GM19467 (cell line): ENCODE measurements at regions not wholly inside any gene's neighbourhood (a gene's known extent, or its start where the extent isn't known, plus 50 kb on each side); places are given as distances from the start of the nearest gene placed in this dataset.

ENCODE experiments used
- ATAC-seq: cut with Tn5 transposase; IDR thresholded peaks from one replicate; pipeline ENCODE4 v1.9.1; 2021; ENCODE audit warnings: mild to moderate bottlenecking, moderate library complexity; ENCODE audit not compliant: unreplicated experiment

DNA sequence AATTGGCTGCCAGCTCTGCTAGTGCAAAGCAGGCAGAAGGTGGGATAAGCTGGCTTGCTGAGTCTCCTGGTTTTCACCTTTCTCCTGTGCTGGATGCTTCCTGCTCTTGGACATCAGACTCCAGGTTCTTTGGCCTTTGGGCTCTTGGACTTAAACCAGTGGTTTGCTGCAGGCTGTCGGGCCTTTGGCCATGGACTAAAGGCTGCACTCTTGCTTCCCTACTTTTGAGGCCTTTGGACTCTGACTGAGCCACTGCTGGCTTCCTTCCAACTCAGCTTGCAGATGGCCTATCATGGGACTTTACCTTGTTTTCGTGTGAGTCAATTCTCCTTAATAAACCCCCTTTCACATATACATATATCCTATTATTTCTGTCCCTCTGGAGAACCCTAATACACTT, 1293.9 kb upstream of the CDH6 start:
- ATAC-seq, result no peak

DNA sequence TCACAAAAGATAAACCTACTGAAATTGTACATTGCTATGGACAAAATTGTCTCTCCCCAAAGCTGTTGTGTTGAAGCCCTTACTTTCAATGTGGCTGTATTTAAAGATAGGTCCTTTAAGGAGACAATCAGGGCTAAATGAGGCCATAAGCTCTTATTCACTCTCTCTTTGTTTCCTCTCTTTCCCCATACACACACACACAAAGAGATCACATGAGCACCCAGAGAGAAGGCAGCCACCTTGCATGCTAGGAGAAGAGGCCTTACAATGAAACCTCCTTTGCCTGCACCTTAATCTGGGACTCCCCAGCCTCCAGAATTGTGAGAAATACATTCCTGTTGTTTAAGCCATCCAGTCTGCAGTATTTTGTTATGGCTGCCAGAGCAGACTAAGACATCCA, 1295.6 kb upstream of the CDH6 start:
- ATAC-seq, result no peak

DNA sequence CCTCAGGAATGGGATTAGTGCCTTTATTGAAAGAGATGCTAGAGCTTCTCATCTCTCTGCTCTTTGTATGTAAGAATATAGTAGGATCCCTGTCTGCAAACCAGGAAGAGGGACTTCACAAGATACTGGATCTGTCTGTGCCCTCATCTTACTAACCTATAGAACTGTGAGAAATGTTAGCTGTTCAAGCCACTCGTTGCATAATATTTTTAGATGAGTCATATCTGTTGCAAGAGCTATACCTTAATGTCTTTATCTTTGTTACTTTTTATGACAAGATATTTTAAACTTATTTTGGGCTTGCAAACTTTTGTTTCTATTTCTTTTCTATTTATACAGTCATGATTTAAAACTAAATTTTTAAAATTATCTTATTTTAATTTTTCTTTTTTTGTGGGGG, 1296.8 kb upstream of the CDH6 start:
- no peak for ATAC-seq

DNA sequence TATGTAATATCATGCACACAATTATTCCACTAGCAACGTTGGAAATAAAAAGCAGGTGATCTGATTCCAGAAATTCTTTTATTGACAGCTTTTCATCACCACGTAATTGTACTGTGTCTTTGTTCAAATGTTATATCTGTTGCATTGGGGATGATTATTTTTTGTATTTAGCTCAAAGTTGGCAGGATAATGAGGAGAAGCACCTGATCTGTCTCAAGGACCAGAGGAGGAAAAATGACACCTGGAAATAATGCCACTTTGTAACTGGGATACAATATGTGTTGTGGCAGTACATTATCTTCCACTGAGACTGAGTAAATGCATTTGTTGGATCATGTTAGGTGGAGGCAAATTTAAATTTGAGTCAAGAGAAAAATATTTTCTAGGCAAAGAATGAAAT, 1298.8 kb upstream of the CDH6 start:
- no peak for ATAC-seq

DNA sequence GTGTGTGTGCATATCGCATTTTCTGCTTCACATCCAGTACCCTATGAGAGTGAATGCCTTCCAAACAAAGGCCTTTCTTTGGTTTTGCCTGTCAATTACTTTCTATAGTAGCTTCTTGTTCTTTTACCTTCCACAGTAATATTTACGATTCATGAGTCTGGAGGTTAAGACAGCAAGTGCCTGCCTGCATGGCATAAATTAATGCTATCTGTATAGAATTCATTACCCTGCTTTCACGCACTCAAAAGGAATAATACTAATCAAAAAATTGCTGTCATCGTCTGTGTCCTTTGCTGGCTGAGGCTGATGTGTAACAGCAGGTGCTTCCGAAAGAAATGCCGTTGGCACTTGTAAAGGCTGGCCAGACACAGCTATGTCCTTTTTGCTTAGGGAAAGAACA, 1304.4 kb upstream of the CDH6 start:
- ATAC-seq, result no peak

DNA sequence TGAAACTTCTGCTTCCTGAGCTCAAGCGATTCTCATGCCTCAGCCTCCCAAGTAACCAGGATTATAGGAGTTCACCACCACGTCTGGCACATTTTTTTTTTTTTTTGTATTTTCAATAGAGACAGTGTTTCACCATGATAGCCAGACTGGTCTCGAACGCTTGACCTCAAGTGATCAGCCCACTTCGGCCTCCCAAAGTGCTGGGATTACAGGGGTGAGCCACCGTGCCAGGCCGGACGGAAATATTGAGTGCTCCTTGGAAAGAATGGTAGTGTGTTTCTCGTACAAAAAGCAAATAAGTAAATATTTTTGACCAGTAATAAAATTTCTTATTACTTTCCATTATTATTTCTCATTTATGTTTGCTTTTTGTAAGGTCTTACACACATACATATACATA, 1307.9 kb upstream of the CDH6 start:
- no peak for ATAC-seq

DNA sequence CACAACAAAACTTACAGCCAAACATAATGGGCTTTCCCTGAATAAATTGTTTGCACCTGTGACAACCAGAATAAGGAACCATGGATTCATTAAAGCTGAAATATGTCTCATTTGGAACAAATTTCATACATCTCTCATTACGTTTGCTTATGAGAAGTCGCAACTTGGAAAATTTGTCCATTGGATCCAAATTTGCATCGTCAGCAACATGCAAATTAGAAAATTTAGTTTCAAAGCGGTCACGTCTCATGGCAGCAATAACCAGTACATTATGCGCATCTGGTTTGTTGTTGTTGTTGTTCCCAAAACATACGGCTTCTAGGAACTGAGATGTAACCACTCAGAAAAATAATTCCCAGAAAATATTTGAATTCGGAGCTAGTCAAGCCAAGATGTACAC, 1311.5 kb upstream of the CDH6 start:
- ATAC-seq, result no peak

DNA sequence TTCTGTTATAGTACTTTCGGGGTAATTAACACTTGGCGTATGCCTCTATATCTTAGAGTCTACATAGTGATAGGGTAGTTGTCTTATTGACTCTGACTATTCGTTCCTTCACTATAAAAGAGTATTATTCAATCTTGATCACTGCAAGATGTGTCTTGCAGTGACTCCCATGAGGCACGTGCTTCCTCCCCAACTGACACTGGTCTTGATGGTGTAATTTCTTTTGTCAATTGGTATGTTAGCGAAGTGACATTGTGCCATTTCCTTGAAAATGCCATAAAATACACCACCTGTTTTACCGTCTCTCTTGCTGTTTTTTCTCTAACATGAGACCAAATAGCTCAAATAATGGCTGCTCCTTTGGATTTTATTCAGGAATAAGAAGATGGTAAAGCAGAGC, 1314.1 kb upstream of the CDH6 start:
- ATAC-seq, result no peak

DNA sequence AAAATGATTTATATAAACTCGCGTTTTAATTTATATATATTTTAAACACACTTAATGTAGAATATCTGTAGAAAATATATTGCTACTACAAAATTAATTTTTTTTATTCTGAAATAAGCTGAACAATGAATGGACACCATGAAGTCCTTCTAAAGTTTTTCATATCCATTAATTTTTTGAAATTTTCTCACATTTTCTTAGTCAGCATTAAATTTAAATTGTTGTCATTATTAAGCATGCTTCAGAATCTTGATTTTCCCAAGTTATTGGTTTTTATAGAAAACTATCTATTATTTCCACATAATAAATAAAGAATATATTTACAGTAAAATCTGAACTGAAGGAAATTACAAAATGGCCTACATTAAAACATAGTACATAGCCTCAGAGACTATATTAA, 1314.9 kb upstream of the CDH6 start:
- ATAC-seq, result no peak

DNA sequence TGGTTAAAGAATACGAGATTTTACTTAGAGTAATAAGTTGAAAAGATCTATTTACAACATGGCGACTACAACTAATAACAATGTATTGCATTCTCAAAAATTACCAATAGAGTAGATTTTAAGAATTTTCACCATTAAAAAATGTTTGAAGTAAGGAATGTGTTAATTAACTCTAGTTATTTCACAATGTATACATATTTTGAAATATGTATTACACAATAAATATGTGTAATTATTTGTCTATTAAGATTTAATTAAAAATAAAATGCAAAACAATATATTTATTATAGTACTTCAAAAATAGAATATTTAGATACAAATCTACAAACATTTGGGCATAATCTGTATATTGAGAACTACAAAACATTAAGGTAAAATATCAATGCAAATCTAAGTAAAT, 1326.3 kb upstream of the CDH6 start:
- ATAC-seq, result no peak

DNA sequence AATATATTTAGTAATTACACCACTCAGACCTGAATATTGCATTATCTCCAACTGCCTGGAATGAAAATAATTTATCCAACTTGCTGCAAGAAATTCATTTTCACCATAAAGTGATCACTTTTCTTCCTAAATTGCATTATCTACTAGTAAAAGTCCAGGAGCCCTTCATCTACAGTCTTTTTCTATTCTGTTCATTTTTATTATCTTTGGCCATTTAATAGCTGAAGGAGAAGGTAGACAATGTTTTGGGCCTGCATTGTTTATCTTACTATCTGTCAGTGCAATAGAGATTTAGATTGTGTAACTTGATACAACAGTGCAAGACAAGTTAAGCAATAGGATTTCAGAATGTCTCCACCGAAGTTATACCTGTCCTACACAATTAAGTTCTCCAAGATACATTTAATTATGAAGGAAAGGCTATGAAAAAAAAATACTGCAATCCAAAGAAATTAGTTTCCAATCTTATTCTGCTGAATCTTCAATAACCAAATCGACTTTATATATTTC, 1339.7 kb upstream of the CDH6 start:
- no peak for ATAC-seq

DNA sequence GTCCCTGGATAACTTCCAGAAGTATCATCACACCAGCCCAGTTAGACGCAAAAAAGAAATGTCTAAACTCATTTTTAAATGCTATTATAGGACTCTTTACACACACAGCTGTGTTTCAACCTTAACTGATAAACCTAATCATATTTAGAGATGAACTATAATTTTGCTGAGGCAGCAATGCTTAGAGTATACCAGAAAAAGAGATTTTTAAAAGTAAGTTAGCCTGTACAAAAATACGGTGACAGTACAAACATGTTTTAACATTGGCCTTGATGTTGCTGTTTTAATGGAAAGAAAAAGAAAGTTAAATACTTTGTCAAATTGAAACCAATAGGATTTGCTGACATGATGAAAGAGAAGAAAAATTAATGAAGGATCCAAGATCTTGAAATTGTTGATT, 1341.2 kb upstream of the CDH6 start:
- no peak for ATAC-seq

DNA sequence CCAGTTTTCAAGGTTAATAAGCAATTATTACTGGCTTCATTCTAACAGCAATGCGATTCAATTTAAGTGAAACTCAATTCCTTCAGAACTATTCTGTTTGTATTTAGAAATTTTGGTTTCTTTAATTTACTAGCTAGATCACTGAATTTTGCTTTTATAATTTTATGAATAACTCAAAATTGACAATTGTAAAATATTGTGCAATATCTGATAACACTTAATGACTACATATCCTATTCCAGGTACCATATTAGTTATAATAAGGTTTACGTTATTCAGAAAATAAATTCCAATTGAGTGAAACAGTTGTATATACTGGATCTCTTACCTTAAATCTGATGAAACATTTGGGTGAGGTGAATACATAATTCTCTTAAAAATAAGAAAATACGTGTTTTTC, 1348.3 kb upstream of the CDH6 start:
- no peak for ATAC-seq

DNA sequence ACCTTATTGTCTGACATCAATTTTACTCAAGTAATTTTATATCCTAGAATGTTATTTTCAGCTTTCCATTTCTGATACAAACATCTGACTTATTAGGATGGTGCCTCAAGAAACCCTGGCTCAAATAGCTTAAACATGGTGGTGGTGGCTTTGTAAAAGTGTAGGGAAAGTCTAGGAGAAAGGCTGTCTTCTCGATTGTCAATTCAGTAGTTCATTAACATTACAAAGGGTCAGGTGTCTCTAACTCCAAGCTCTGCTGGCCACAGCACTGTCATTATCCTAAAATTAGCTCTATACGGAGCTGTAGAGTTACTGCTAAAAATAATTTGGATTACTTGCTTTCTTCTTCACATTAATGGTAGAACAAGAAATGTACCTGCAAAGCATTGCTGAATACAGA, 1360.1 kb upstream of the CDH6 start:
- ATAC-seq, result no peak

DNA sequence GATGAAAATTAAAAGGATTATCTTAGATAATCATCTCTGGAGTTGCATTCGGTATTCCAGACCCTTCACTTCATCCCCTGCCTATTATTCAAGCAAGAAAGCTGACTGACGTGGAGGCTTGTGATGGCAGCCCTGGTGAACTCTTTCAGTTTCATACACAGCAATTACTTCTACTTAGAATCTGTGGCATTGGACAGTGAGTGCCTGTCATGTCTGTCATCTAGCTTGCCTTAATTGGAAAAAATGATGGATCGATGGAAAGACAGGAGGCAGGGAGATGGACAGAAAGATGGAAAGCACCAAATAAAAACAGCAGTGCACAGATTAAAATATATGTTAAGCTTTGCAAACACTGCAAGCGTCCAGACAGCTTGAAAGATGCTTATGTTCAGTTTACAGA, 1371.0 kb upstream of the CDH6 start:
- ATAC-seq, result no peak

DNA sequence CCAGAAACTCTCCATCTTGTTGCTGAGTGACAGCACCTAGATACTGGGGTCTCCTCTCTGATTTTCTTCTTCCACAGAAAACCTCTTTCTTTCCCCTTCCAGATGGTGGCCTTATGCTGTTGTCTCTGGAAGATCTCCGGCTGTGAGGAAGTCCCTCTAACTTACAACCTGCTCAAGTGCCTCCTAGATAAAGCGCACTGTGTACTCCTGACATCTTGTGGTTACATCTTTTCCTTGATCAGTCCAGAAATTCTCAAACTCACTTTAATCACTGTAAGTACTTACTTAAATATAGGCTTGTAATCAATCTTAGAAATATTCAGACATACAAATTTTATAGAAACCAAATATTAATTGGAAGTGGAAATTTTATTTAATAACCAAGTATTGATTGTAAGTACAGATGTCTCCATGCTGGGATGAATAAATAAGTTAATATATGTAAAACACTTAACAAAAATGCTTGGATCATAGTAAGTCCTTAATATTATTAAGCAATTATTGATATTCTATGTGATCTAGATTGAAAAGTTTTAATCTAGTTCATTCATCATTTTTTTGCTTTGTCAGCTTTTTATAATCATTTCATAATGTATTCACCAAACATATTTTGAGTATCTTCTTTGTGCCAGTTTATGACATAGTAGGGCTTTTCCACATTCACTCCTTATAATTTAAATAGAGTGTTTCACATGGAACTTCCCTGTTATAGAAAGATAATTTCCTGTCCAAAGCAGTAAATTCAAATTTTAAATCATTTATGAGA, 1381.4 kb upstream of the CDH6 start:
- ATAC-seq, result no peak

DNA sequence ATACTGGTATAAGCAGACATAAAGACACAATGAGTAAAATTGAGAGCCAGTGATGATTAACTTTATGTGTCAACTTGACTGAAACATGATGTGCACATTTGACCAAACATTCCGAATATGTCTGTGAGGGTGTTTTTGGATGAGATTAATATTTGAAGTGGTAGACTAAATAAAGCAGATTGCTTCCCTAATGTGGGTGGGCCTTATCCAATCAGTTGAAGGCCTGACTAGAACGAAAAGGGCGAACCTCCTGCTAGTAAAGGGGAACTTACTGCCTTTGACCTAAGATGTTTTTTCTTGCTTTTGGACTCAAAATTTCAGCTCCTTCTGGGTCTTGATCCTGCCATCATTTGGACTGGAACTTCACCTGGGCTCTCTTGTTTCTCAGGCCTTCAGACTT, 1387.7 kb upstream of the CDH6 start:
- ATAC-seq, result no peak

DNA sequence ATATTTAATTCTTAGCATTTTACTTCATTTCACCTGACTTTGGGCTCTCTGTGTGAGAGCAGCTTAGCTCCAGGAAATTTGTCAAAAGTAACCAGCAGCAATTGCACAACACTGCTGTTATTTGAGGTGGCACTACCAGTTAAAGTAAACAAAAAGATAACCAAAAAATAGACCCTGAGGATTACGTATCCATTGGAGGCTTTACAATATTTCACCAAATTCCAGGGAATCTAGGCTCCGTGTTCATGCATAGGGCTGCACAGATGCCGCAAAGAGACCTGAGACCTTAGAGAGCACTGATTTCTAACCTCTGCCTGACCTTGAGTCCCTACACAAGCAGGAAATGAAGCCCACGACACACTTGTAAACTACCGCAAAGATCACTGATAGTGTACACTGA, 1392.7 kb upstream of the CDH6 start:
- ATAC-seq, result no peak

DNA sequence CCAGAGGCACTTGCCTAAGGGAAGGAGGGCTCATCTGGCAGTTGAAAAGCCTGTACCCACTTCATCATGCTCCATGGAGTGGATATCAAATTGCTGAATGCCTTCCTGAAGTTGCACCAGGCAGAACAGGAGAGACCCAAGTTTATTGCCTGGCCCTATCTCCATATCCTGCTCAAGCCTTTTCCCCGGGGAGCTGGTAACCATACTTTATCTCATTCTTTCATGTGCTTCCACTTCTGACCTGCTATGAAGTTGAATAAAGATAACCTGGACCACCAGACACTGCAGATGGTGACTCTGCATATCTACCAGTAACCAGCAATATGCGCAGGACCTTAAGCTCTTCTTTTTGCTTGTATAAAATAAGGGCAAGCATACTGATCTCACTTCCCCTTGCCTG, 1397.5 kb upstream of the CDH6 start:
- no peak for ATAC-seq

DNA sequence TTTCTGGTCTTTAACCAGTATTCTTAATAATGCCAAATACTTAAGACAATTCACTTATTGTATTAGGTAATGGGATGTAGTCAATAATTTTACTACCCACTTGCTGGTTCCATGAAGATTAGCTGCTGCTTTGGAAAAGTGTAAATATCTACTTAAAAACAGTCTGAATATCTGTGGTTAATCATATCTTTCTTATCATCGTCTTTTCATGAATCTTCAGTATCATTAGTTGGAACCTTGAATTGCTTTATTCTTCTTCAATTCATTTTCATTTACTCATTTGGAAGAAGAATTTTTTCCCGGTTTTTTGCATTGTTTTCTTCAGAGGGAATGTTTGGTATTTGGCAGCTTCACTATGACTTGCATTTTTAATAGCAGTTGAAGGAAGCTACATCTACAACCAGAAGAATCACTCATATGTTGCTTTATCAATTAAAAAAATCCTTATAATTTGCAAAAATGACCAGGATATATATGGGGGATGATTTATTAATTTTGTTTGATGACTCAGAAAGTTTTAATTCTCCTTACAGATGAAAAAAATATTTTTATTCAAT, 1398.3 kb upstream of the CDH6 start:
- no peak for ATAC-seq

DNA sequence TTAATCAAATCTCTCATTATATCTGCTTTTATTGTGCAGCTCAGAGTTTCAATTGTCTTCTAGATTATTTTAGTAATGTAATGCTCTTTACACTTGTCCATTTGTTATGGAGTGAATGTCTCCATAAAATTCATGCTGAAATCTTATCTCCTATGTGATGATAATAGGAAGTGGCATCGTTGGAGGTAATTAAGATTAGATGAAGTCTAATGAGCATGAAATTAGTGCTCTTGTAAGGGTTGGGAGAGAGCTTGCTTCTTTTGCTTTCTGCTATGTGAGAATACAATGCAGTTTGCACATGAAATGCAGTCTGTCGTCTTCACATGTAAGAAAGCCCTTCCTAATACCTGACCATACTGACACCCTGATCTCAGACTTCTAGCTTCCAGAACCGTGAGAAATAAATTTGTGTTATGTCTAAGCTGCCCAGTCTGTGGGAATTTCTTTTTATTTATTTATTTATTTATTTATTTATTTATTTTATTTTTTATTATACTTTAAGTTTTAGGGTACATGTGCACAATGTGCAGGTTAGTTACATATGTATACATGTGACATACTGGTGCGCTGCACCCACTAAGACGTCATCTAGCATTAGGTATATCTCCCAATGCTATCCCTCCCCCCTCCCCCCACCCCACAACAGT, 1399.2 kb upstream of the CDH6 start:
- ATAC-seq, result no peak

DNA sequence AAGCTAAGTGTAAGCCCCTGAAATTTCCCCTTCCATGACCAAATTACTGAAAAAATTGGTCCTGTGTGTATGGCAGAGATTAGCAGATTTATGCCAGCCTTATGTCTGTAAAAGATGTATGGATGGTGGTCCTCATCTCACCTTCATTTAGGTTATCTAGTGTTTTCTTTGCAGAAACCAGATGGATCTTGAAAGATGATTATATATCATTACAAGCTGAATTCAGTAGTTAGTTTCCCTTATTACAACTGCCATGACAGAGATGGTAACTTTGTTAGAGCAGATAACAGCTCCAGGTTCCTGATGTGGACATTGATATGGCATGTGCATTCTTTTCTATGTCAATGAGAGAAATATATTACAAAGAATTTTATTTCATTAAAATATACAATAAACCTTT, 1403.2 kb upstream of the CDH6 start:
- ATAC-seq, result no peak
